ENCODE measurements at regions not wholly inside any gene's neighbourhood (a gene's known extent, or its start where the extent isn't known, plus 50 kb on each side); places are given as distances from the start of the nearest gene placed in this dataset.

DNA sequence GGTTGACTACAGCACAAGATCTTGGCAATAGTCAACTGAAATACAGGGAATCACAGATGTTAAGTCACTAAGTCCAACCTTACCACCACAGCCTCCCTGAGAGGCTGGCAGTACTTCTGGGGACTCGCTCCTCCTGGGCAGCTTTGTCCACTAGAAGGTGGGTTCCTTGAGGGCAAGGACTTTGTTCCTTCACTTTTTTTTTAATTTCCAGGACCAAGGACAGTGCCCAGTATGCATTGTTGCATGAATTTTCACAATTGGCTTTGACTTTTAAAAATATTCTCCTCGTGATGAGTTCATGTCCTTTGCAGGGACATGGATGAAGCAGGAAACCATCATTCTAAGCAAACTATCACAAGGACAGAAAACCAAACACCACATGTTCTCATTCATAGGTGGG lies 96.7 kb upstream of the IGSF21 start:
- TF ChIP-seq, protein P1, sequence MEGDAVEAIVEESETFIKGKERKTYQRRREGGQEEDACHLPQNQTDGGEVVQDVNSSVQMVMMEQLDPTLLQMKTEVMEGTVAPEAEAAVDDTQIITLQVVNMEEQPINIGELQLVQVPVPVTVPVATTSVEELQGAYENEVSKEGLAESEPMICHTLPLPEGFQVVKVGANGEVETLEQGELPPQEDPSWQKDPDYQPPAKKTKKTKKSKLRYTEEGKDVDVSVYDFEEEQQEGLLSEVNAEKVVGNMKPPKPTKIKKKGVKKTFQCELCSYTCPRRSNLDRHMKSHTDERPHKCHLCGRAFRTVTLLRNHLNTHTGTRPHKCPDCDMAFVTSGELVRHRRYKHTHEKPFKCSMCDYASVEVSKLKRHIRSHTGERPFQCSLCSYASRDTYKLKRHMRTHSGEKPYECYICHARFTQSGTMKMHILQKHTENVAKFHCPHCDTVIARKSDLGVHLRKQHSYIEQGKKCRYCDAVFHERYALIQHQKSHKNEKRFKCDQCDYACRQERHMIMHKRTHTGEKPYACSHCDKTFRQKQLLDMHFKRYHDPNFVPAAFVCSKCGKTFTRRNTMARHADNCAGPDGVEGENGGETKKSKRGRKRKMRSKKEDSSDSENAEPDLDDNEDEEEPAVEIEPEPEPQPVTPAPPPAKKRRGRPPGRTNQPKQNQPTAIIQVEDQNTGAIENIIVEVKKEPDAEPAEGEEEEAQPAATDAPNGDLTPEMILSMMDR (IDR thresholded peaks at IDR 0.05): no peak
- TF ChIP-seq POLR2A (IDR thresholded peaks at IDR 0.05) (no peak), EP300 (IDR thresholded peaks at IDR 0.05) (no peak)

Measured in tibial nerve (tissue), 4 donors.